Stimulated activated CD4-positive, alpha-beta T cell treated with anti-CD3 and anti-CD28 coated beads, TNF-alpha, amount 100 ng/mL, for 4 hours (primary cell): ENCODE measurements at regions not wholly inside any gene's neighbourhood (a gene's known extent, or its start where the extent isn't known, plus 50 kb on each side); places are given as distances from the start of the nearest gene placed in this dataset.
"Not testable (repeated sequence)": the region's sequence is repeated elsewhere in the genome, so short reads cannot be mapped to it uniquely, and the experiment has no call there.

Experiments used
- DNase-seq, 3 experiments: peaks; one replicate each; pipeline ENCODE4 v3.0.0-alpha.2; 2020; ENCODE audit warnings: low read depth in 3 of 3

GRCh38 chr9:30250872-30251271, 2133.6 kb upstream of the ACO1 start:
- DNase-seq = no peak

GRCh38 chr9:30258094-30258493, 2126.3 kb upstream of the ACO1 start:
- DNase-seq = no peak

GRCh38 chr9:30280229-30280900, 2104.1 kb upstream of the ACO1 start:
- DNase-seq = no peak

- no peak for DNase-seq
Observed at GRCh38 chr9:30289435-30289834, 2095.0 kb upstream of the ACO1 start.

- not testable (repeated sequence) for DNase-seq
Observed at GRCh38 chr9:30292026-30292425, 2092.4 kb upstream of the ACO1 start.

GRCh38 chr9:30293231-30293630, 2091.2 kb upstream of the ACO1 start:
- no peak for DNase-seq

GRCh38 chr9:30299126-30299780, 2085.2 kb upstream of the ACO1 start:
- no peak for DNase-seq

GRCh38 chr9:30301271-30301963, 2083.0 kb upstream of the ACO1 start:
- DNase-seq = no peak

GRCh38 chr9:30310711-30311110, 2073.7 kb upstream of the ACO1 start:
- DNase-seq = no peak

- no peak for DNase-seq
Observed at GRCh38 chr9:30329431-30329830, 2055.0 kb upstream of the ACO1 start.

GRCh38 chr9:30348904-30349303, 2035.5 kb upstream of the ACO1 start:
- no peak for DNase-seq

GRCh38 chr9:30349526-30350513, 2034.6 kb upstream of the ACO1 start:
- no peak for DNase-seq

- DNase-seq = no peak
Observed at GRCh38 chr9:30356221-30356620, 2028.2 kb upstream of the ACO1 start.

GRCh38 chr9:30362373-30362772, 2022.1 kb upstream of the ACO1 start:
- no peak for DNase-seq

- not testable (repeated sequence) for DNase-seq
Observed at GRCh38 chr9:30366140-30366539, 2018.3 kb upstream of the ACO1 start.

GRCh38 chr9:30382271-30382670, 2002.2 kb upstream of the ACO1 start:
- no peak for DNase-seq

GRCh38 chr9:30410273-30410672, 1974.2 kb upstream of the ACO1 start:
- DNase-seq = no peak

GRCh38 chr9:30411571-30411970, 1972.9 kb upstream of the ACO1 start:
- DNase-seq = no peak

GRCh38 chr9:30459156-30459555, 1925.3 kb upstream of the ACO1 start:
- DNase-seq = no peak

GRCh38 chr9:30476826-30477225, 1907.6 kb upstream of the ACO1 start:
- no peak for DNase-seq

GRCh38 chr9:30478684-30479083, 1905.8 kb upstream of the ACO1 start:
- DNase-seq = no peak

GRCh38 chr9:30482499-30482898, 1901.9 kb upstream of the ACO1 start:
- DNase-seq = no peak
